Testis (tissue), 2 donors: ENCODE measurements at regions not wholly inside any gene's neighbourhood (a gene's known extent, or its start where the extent isn't known, plus 50 kb on each side); places are given as distances from the start of the nearest gene placed in this dataset.

Experiments
- POLR2A ChIP-seq: fragments of 450-650 bp; IDR thresholded peaks from one replicate; pipeline ENCODE4 v1.6.1; 2017; ENCODE audit warnings: antibody characterized with exemption, mild to moderate bottlenecking, moderate library complexity
- TF ChIP-seq, protein P1 (sequence below), 3 experiments: fragments of 450-650 bp in 2 of 3; fragments of 200-600 bp in 1 of 3; sonication (generic) in 1 of 3; IDR thresholded peaks; one replicate each; pipeline ENCODE4 v1.5.1; 2016 to 2019; ENCODE audit warnings: antibody characterized with exemption in 3 of 3, mild to moderate bottlenecking in 2 of 3, moderate library complexity in 1 of 3

DNA sequence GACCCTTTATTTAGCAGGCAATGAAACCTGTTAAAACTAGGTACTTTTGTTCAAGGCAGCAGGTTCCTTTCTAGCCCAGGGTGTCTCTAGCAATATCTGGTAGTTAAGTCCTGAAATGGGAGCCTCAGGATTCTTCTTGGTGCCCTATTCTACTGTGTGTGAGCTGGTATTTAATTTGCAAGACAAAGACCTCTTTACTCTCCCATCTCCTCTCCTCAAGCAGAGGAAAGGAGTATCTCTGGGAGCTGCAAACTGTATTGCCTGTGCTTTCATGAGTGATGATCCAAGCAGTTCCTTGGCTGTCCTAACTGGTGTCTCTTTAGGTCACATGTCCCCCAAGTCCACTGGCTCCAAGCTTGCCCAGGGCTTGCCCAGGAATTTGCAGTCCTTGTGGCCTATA is 188.2 kb downstream of the SI start:
- TF ChIP-seq, protein P1, sequence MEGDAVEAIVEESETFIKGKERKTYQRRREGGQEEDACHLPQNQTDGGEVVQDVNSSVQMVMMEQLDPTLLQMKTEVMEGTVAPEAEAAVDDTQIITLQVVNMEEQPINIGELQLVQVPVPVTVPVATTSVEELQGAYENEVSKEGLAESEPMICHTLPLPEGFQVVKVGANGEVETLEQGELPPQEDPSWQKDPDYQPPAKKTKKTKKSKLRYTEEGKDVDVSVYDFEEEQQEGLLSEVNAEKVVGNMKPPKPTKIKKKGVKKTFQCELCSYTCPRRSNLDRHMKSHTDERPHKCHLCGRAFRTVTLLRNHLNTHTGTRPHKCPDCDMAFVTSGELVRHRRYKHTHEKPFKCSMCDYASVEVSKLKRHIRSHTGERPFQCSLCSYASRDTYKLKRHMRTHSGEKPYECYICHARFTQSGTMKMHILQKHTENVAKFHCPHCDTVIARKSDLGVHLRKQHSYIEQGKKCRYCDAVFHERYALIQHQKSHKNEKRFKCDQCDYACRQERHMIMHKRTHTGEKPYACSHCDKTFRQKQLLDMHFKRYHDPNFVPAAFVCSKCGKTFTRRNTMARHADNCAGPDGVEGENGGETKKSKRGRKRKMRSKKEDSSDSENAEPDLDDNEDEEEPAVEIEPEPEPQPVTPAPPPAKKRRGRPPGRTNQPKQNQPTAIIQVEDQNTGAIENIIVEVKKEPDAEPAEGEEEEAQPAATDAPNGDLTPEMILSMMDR (IDR thresholded peaks at IDR 0.05) = no peak
- TF ChIP-seq POLR2A = no peak
